HUDEP-2 (cell line): ENCODE measurements at regions not wholly inside any gene's neighbourhood (a gene's known extent, or its start where the extent isn't known, plus 50 kb on each side); places are given as distances from the start of the nearest gene placed in this dataset.
"Not testable (repeated sequence)": the region's sequence is repeated elsewhere in the genome, so short reads cannot be mapped to it uniquely, and the experiment has no call there.

ENCODE experiments used
- DNase-seq, 76 experiments: peaks; one replicate each; lab custom pipeline; 2025; ENCODE audit not compliant: unreplicated experiment in 76 of 76; lab: John Stamatoyannopoulos, UW

- DNase-seq = no peak
Measured at GRCh38 chr5:38149815-38150195, 108.6 kb upstream of the EGFLAM start.

- DNase-seq = no peak
Measured at GRCh38 chr5:38148021-38148625, 110.2 kb upstream of the EGFLAM start.

- DNase-seq = no peak
Measured at GRCh38 chr5:38143384-38143783, 115.0 kb upstream of the EGFLAM start.

- DNase-seq = no peak
Measured at GRCh38 chr5:38141665-38142064, 116.7 kb upstream of the EGFLAM start.

- no peak for DNase-seq
Measured at GRCh38 chr5:38138574-38138973, 119.8 kb upstream of the EGFLAM start.

- DNase-seq = no peak
Measured at GRCh38 chr5:38135486-38136039, 122.8 kb upstream of the EGFLAM start.

GRCh38 chr5:38134810-38135209 is 123.5 kb upstream of the EGFLAM start:
- DNase-seq = no peak

GRCh38 chr5:38134294-38134693 is 124.1 kb upstream of the EGFLAM start:
- not testable (repeated sequence) for DNase-seq

- no peak for DNase-seq
Measured at GRCh38 chr5:38131686-38132085, 126.7 kb upstream of the EGFLAM start.

GRCh38 chr5:38124321-38124720 is 134.0 kb upstream of the EGFLAM start:
- no peak for DNase-seq

GRCh38 chr5:38121420-38121819 is 136.9 kb upstream of the EGFLAM start:
- no peak for DNase-seq

GRCh38 chr5:38119836-38120235 is 138.5 kb upstream of the EGFLAM start:
- no peak for DNase-seq

- peak in 1 of 76 experiments; percentile 1 for DNase-seq
Measured at GRCh38 chr5:38117784-38118479, 140.4 kb upstream of the EGFLAM start.

- no peak for DNase-seq
Measured at GRCh38 chr5:38115318-38115827, 143.0 kb upstream of the EGFLAM start.

GRCh38 chr5:38113880-38114279 is 144.5 kb upstream of the EGFLAM start:
- no peak for DNase-seq

- DNase-seq = no peak
Measured at GRCh38 chr5:38113456-38113855, 144.9 kb upstream of the EGFLAM start.

- DNase-seq = no peak
Measured at GRCh38 chr5:38112938-38113337, 145.4 kb upstream of the EGFLAM start.

GRCh38 chr5:38110130-38110529 is 148.2 kb upstream of the EGFLAM start:
- DNase-seq = no peak

GRCh38 chr5:38107096-38107495 is 151.3 kb upstream of the EGFLAM start:
- DNase-seq = no peak

- no peak for DNase-seq
Measured at GRCh38 chr5:38105801-38106200, 152.6 kb upstream of the EGFLAM start.

GRCh38 chr5:38105231-38105570 is 153.2 kb upstream of the EGFLAM start:
- no peak for DNase-seq
